WTC11 (cell line): ENCODE measurements at regions not wholly inside any gene's neighbourhood (a gene's known extent, or its start where the extent isn't known, plus 50 kb on each side); places are given as distances from the start of the nearest gene placed in this dataset.

Experiments used
- CTCF ChIP-seq: fragments of 200-600 bp; IDR thresholded peaks from 2 replicates; pipeline ENCODE4 v1.8.0; 2022; ENCODE audit warnings: antibody characterized with exemption
- FOXP1 ChIP-seq: sonication (generic); formaldehyde crosslinking; IDR thresholded peaks from 2 replicates; pipeline ENCODE4 v1.8.0; 2022; ENCODE audit warnings: missing genetic modification reagents, mild to moderate bottlenecking, moderate library complexity, borderline replicate concordance
- MAX ChIP-seq: sonication (generic); formaldehyde crosslinking; IDR thresholded peaks from 2 replicates; pipeline ENCODE4 v1.8.0; 2022; ENCODE audit warnings: mild to moderate bottlenecking, missing genetic modification reagents

- no peak for TF ChIP-seq FOXP1 (CRISPR knock-in tag)
- TF ChIP-seq CTCF = no peak
- no peak for TF ChIP-seq MAX (CRISPR knock-in tag)
These were observed 169.9 kb upstream of the AGA start for GRCh38 chr4:177611974-177612664.
